HEK293 (cell line): ENCODE measurements at regions not wholly inside any gene's neighbourhood (a gene's known extent, or its start where the extent isn't known, plus 50 kb on each side); places are given as distances from the start of the nearest gene placed in this dataset.

Experiments
- ZBTB21 ChIP-seq: fragments of 450-650 bp; formaldehyde crosslinking; IDR thresholded peaks from 2 replicates; pipeline ENCODE4 v1.5.1; 2017; ENCODE audit warnings: missing biosample characterization, missing genetic modification characterization
- ZFP37 ChIP-seq: fragments of 450-650 bp; formaldehyde crosslinking; IDR thresholded peaks from 2 replicates; pipeline ENCODE4 v1.5.1; 2016; ENCODE audit warnings: missing biosample characterization, missing genetic modification characterization
- ZNF350 ChIP-seq: fragments of 450-650 bp; formaldehyde crosslinking; IDR thresholded peaks from 2 replicates; pipeline ENCODE4 v1.5.0; 2017; ENCODE audit warnings: missing biosample characterization, mild to moderate bottlenecking, missing genetic modification characterization
- ZNF707 ChIP-seq: fragments of 450-650 bp; formaldehyde crosslinking; IDR thresholded peaks from 2 replicates; pipeline ENCODE4 v1.5.1; 2016; ENCODE audit warnings: missing biosample characterization, missing genetic modification characterization
- TF ChIP-seq, protein P1 (sequence below): fragments of 450-650 bp; formaldehyde crosslinking; IDR thresholded peaks from 2 replicates; pipeline ENCODE4 v1.5.1; 2016; ENCODE audit warnings: missing biosample characterization, missing genetic modification characterization
- TF ChIP-seq, protein P2 (sequence below): fragments of 450-650 bp; formaldehyde crosslinking; IDR thresholded peaks from 2 replicates; pipeline ENCODE4 v1.5.1; 2016; ENCODE audit warnings: missing biosample characterization, missing genetic modification characterization
- TF ChIP-seq, protein P3 (sequence below): fragments of 450-650 bp; formaldehyde crosslinking; IDR thresholded peaks from 2 replicates; pipeline ENCODE4 v1.5.1; 2016; ENCODE audit warnings: missing biosample characterization, missing genetic modification characterization
- TF ChIP-seq, protein P4 (sequence below): sonication (generic); formaldehyde crosslinking; IDR thresholded peaks from 2 replicates; pipeline ENCODE4 v1.8.1; 2022; ENCODE audit warnings: mild to moderate bottlenecking, moderate library complexity, missing genetic modification reagents

DNA sequence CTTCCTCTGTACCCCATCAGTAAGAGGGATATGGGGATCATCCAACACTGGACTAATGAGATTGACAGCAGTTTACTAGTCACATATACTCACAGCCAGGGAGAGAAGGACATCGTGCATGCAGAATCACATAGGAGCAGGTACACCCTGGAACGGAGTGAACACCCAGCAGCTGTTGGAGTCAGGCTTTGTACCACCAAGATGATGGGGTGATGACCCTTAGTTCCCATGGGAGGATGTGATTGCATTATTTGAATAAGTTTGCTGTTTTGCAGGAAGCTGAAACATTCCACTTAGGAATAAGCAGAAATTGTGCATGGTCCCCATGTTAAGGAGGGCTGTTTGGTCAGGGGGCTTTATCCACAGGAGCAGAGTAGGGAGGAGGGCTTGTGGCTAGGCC, 482.7 kb upstream of the PDZRN3 start:
- TF ChIP-seq ZNF350 (tag by site-specific recombination) (no peak), ZBTB21 (no peak), ZNF707 (tag by site-specific recombination) (no peak), ZFP37 (tag by site-specific recombination) (no peak)
- TF ChIP-seq, protein P1, sequence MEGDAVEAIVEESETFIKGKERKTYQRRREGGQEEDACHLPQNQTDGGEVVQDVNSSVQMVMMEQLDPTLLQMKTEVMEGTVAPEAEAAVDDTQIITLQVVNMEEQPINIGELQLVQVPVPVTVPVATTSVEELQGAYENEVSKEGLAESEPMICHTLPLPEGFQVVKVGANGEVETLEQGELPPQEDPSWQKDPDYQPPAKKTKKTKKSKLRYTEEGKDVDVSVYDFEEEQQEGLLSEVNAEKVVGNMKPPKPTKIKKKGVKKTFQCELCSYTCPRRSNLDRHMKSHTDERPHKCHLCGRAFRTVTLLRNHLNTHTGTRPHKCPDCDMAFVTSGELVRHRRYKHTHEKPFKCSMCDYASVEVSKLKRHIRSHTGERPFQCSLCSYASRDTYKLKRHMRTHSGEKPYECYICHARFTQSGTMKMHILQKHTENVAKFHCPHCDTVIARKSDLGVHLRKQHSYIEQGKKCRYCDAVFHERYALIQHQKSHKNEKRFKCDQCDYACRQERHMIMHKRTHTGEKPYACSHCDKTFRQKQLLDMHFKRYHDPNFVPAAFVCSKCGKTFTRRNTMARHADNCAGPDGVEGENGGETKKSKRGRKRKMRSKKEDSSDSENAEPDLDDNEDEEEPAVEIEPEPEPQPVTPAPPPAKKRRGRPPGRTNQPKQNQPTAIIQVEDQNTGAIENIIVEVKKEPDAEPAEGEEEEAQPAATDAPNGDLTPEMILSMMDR (tag by site-specific recombination): no peak
- TF ChIP-seq, protein P2, sequence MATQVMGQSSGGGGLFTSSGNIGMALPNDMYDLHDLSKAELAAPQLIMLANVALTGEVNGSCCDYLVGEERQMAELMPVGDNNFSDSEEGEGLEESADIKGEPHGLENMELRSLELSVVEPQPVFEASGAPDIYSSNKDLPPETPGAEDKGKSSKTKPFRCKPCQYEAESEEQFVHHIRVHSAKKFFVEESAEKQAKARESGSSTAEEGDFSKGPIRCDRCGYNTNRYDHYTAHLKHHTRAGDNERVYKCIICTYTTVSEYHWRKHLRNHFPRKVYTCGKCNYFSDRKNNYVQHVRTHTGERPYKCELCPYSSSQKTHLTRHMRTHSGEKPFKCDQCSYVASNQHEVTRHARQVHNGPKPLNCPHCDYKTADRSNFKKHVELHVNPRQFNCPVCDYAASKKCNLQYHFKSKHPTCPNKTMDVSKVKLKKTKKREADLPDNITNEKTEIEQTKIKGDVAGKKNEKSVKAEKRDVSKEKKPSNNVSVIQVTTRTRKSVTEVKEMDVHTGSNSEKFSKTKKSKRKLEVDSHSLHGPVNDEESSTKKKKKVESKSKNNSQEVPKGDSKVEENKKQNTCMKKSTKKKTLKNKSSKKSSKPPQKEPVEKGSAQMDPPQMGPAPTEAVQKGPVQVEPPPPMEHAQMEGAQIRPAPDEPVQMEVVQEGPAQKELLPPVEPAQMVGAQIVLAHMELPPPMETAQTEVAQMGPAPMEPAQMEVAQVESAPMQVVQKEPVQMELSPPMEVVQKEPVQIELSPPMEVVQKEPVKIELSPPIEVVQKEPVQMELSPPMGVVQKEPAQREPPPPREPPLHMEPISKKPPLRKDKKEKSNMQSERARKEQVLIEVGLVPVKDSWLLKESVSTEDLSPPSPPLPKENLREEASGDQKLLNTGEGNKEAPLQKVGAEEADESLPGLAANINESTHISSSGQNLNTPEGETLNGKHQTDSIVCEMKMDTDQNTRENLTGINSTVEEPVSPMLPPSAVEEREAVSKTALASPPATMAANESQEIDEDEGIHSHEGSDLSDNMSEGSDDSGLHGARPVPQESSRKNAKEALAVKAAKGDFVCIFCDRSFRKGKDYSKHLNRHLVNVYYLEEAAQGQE (tag by site-specific recombination): no peak
- TF ChIP-seq, protein P3, sequence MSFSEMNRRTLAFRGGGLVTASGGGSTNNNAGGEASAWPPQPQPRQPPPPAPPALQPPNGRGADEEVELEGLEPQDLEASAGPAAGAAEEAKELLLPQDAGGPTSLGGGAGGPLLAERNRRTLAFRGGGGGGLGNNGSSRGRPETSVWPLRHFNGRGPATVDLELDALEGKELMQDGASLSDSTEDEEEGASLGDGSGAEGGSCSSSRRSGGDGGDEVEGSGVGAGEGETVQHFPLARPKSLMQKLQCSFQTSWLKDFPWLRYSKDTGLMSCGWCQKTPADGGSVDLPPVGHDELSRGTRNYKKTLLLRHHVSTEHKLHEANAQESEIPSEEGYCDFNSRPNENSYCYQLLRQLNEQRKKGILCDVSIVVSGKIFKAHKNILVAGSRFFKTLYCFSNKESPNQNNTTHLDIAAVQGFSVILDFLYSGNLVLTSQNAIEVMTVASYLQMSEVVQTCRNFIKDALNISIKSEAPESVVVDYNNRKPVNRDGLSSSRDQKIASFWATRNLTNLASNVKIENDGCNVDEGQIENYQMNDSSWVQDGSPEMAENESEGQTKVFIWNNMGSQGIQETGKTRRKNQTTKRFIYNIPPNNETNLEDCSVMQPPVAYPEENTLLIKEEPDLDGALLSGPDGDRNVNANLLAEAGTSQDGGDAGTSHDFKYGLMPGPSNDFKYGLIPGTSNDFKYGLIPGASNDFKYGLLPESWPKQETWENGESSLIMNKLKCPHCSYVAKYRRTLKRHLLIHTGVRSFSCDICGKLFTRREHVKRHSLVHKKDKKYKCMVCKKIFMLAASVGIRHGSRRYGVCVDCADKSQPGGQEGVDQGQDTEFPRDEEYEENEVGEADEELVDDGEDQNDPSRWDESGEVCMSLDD (tag by site-specific recombination): no peak
- TF ChIP-seq, protein P4, sequence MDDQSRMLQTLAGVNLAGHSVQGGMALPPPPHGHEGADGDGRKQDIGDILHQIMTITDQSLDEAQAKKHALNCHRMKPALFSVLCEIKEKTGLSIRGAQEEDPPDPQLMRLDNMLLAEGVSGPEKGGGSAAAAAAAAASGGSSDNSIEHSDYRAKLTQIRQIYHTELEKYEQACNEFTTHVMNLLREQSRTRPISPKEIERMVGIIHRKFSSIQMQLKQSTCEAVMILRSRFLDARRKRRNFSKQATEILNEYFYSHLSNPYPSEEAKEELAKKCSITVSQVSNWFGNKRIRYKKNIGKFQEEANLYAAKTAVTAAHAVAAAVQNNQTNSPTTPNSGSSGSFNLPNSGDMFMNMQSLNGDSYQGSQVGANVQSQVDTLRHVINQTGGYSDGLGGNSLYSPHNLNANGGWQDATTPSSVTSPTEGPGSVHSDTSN (CRISPR knock-in tag): no peak
